ENCODE measurements at regions not wholly inside any gene's neighbourhood (a gene's known extent, or its start where the extent isn't known, plus 50 kb on each side); places are given as distances from the start of the nearest gene placed in this dataset.
A peak's percentile ranks its signal among the peaks of the same experiment; 100 is the strongest.
"Not testable (repeated sequence)": the region's sequence is repeated elsewhere in the genome, so short reads cannot be mapped to it uniquely, and the experiment has no call there.

- POLR2A ChIA-PET, result no interaction called here
- no peaks in the 10 kb centered on the region for H3K4me1 ChIP-seq (ENCODE audit: control insufficient read depth, insufficient read depth, low read length)
- no peaks in the 10 kb centered on the region for H3K36me3 ChIP-seq (ENCODE audit: control insufficient read depth in 2 of 2, insufficient read depth in 1 of 2, low read length in 2 of 2)
- H3K9me3 ChIP-seq (ENCODE audit: control insufficient read depth, insufficient read depth, low read depth, low read length), result no peaks in the 10 kb centered on the region
- H3K27ac ChIP-seq (ENCODE audit: extremely low read depth, low read depth, low read length), result no peak overlapping the region
- CTCF ChIA-PET, result no interaction called here
- no peak for TF ChIP-seq ZNF785 (tag by site-specific recombination; IDR thresholded peaks at IDR 0.05)
- TF ChIP-seq FEZF1 (tag by site-specific recombination; IDR thresholded peaks at IDR 0.05), result no peak
- TF ChIP-seq ZNF148 (tag by site-specific recombination; IDR thresholded peaks at IDR 0.05; ENCODE audit: borderline replicate concordance), result no peak
- no peak for TF ChIP-seq ZNF830 (tag by site-specific recombination; IDR thresholded peaks at IDR 0.05; ENCODE audit: low read depth)
- TF ChIP-seq ZNF629 (tag by site-specific recombination; IDR thresholded peaks at IDR 0.05), result no peak
- TF ChIP-seq PATZ1 (tag by site-specific recombination; IDR thresholded peaks at IDR 0.05), result no peak
- TF ChIP-seq ZNF423 (tag by site-specific recombination; IDR thresholded peaks at IDR 0.05), result no peak
- no peak for TF ChIP-seq ZNF488 (tag by site-specific recombination; IDR thresholded peaks at IDR 0.05)
- TF ChIP-seq TRIM28 (IDR thresholded peaks at IDR 0.05; ENCODE audit: borderline replicate concordance, low read length), result no peak
- TF ChIP-seq MYNN (tag by site-specific recombination; IDR thresholded peaks at IDR 0.05; ENCODE audit: borderline replicate concordance), result no peak
- TF ChIP-seq ZNF580 (tag by site-specific recombination; IDR thresholded peaks at IDR 0.05), result no peak
- TF ChIP-seq ZNF658 (tag by site-specific recombination; IDR thresholded peaks at IDR 0.05), result no peak
- no peak for TF ChIP-seq ZNF292 (tag by site-specific recombination; IDR thresholded peaks at IDR 0.05; ENCODE audit: borderline replicate concordance, low read depth)
- no peak overlapping the region for H3K4me3 ChIP-seq (ENCODE audit: low read depth, low read length)
These were observed 89.1 kb upstream of the C1GALT1C1 start for GRCh38 chrX:120718969-120719368.

GRCh38 chrX:120702337-120702736 lies 72.5 kb upstream of the C1GALT1C1 start:
- H3K9me3 ChIP-seq (ENCODE audit: control insufficient read depth, insufficient read depth, low read depth, low read length); H3K36me3 ChIP-seq (ENCODE audit: control insufficient read depth in 2 of 2, insufficient read depth in 1 of 2, low read length in 2 of 2); H3K27ac ChIP-seq (ENCODE audit: extremely low read depth, low read depth, low read length); CTCF ChIA-PET; H3K4me1 ChIP-seq (ENCODE audit: control insufficient read depth, insufficient read depth, low read length); POLR2A ChIA-PET; H3K4me3 ChIP-seq (ENCODE audit: low read depth, low read length): not testable (repeated sequence)
- peak; percentile 76 for TF ChIP-seq ZNF146 (tag by site-specific recombination; IDR thresholded peaks at IDR 0.05)

- Histone ChIP-seq H3K4me3 (ENCODE audit: low read depth, low read length) (no peak overlapping the region), H3K36me3 (ENCODE audit: control insufficient read depth in 2 of 2, insufficient read depth in 1 of 2, low read length in 2 of 2) (no peaks in the 10 kb centered on the region), H3K9me3 (ENCODE audit: control insufficient read depth, insufficient read depth, low read depth, low read length) (no peaks in the 10 kb centered on the region; the same call in 1 of the 2 replicates), H3K27ac (ENCODE audit: extremely low read depth, low read depth, low read length) (no peak overlapping the region), H3K4me1 (ENCODE audit: control insufficient read depth, insufficient read depth, low read length) (no peaks in the 10 kb centered on the region)
- CTCF ChIA-PET, result no interaction called here
- no peak for TF ChIP-seq ZNF37A (tag by site-specific recombination; IDR thresholded peaks at IDR 0.05)
- TF ChIP-seq ZNF10 (tag by site-specific recombination; IDR thresholded peaks at IDR 0.05), result no peak
- no peak for TF ChIP-seq YY1 (tag by site-specific recombination; IDR thresholded peaks at IDR 0.05)
- no peak for TF ChIP-seq ZNF76 (tag by site-specific recombination; IDR thresholded peaks at IDR 0.05; ENCODE audit: borderline replicate concordance, low read depth)
- POLR2A ChIA-PET, result no interaction called here
These were observed 67.2 kb upstream of the C1GALT1C1 start for GRCh38 chrX:120697053-120697452.

All from HEK293 (cell line).